HUES6 (cell line): ENCODE measurements at regions not wholly inside any gene's neighbourhood (a gene's known extent, or its start where the extent isn't known, plus 50 kb on each side); places are given as distances from the start of the nearest gene placed in this dataset.
A peak's percentile ranks its signal among the peaks of the same experiment; 100 is the strongest.
"Not testable (repeated sequence)": the region's sequence is repeated elsewhere in the genome, so short reads cannot be mapped to it uniquely, and the experiment has no call there.

ENCODE experiments used
- H3K27ac ChIP-seq: 2 replicates; pipeline ENCODE4 v1.7.0; 2013; ENCODE audit warnings: low read depth, mild to moderate bottlenecking, low read length, inconsistent platforms
- H3K27me3 ChIP-seq: 2 replicates; pipeline ENCODE4 v1.6.1; 2013; ENCODE audit warnings: low read length; ENCODE audit not compliant: control insufficient read depth, insufficient read depth
- H3K36me3 ChIP-seq: 2 replicates; pipeline ENCODE4 v1.6.1; 2013; ENCODE audit warnings: low read length; ENCODE audit not compliant: control insufficient read depth, insufficient read depth
- H3K4me1 ChIP-seq: 2 replicates; pipeline ENCODE4 v1.6.1; 2013; ENCODE audit warnings: low read length; ENCODE audit not compliant: control insufficient read depth, insufficient read depth
- H3K4me3 ChIP-seq: 2 replicates; pipeline ENCODE4 v1.5.1; 2013; ENCODE audit warnings: low read depth, low read length
- H3K9ac ChIP-seq: one replicate; pipeline ENCODE4 v1.6.1; 2013; ENCODE audit warnings: mild to moderate bottlenecking, low read length
- H3K9me3 ChIP-seq: 2 replicates; pipeline ENCODE4 v1.6.1; 2013; ENCODE audit warnings: low read depth, low read length; ENCODE audit not compliant: control insufficient read depth, insufficient read depth

DNA sequence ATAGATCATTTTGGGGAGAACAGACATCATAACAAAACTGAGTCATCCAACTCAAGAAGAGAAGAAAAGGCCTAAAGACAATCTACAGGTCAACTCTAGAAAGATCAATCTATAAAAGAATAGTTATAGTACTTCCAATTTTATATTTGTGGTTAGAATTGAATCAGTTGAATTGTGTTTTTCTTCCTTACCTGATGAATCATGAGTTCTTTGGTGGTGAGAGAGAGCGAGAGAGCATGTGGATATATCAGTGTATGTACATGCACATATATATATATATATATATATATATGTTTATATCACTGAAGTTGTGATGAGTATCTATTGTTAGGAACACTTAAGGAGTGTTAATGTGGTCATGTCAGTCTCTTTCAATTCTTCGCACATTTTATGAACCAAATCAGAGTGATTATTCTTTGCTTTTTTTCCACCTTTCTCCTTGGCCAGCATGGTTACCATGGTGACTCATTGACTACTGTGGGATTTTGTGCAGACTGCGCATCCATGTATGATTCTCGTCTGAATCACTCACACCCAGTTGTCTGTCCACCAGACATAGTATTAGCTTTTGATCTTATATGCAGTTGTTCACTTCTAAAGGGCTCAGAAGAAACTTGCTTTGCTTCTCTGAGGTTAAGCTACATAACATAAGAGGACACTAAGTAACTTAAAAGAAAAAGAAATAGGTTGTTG lies 90.4 kb upstream of the RAB40AL start:
- H3K36me3 ChIP-seq, result peaks cover 37% of the 10 kb centered on the region
- no peaks in the 10 kb centered on the region; the same call in 1 of the 2 replicates for H3K27me3 ChIP-seq
- no peak overlapping the region for H3K9ac ChIP-seq
- H3K27ac ChIP-seq, result no peak overlapping the region
- H3K9me3 ChIP-seq, result no peaks in the 10 kb centered on the region; the same call in 1 of the 2 replicates
- no peaks in the 10 kb centered on the region for H3K4me1 ChIP-seq
- no peak overlapping the region for H3K4me3 ChIP-seq

DNA sequence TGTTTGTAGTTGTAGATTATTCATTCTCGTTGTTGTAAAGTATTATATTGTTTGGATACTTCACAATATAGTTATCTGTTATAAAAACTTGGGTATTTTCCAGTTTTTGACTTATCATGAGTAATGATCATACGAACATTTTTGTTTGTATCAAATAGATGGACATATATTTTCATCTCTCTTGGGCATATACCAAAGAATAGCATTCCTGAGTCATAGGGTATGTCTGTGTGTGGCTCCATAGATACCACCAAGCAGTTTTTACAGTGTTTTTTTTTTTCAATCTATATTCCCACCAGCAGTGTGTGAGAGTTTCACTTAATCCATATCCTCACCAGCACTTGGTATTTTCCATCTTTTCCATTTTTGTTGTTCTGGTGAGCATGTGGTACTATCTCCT lies 89.7 kb upstream of the RAB40AL start:
- no peaks in the 10 kb centered on the region; the same call in 1 of the 2 replicates for H3K9me3 ChIP-seq
- peaks cover 37% of the 10 kb centered on the region for H3K36me3 ChIP-seq
- H3K27ac ChIP-seq, result no peak overlapping the region
- H3K27me3 ChIP-seq, result no peaks in the 10 kb centered on the region; the same call in 1 of the 2 replicates
- no peak overlapping the region for H3K4me3 ChIP-seq
- no peaks in the 10 kb centered on the region for H3K4me1 ChIP-seq
- no peak overlapping the region for H3K9ac ChIP-seq

DNA sequence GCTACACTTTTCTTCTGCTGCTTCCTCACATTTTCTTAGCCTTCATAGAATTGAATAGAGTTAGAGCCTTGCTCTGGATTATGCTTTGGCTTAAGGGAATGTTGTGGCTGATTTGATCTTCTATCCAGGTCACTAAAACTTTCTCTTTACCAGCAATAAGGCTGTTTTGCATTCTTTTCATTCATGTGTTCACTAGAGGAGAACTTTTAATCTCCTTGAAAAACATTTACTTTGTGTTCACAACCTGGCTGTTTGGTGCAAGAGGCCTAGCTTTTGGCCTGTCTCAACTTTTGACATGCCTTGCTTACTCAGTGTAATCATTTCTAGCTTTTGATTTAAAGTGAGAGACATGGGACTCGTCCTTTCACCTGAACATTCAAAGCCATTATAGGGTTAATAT lies 87.7 kb upstream of the RAB40AL start:
- peaks cover 28% of the 10 kb centered on the region for H3K36me3 ChIP-seq
- H3K27ac ChIP-seq, result no peak overlapping the region
- H3K27me3 ChIP-seq, result no peaks in the 10 kb centered on the region
- H3K9me3 ChIP-seq, result peaks cover 5% of the 10 kb centered on the region
- H3K4me1 ChIP-seq, result no peaks in the 10 kb centered on the region
- no peak overlapping the region for H3K9ac ChIP-seq
- no peak overlapping the region for H3K4me3 ChIP-seq

DNA sequence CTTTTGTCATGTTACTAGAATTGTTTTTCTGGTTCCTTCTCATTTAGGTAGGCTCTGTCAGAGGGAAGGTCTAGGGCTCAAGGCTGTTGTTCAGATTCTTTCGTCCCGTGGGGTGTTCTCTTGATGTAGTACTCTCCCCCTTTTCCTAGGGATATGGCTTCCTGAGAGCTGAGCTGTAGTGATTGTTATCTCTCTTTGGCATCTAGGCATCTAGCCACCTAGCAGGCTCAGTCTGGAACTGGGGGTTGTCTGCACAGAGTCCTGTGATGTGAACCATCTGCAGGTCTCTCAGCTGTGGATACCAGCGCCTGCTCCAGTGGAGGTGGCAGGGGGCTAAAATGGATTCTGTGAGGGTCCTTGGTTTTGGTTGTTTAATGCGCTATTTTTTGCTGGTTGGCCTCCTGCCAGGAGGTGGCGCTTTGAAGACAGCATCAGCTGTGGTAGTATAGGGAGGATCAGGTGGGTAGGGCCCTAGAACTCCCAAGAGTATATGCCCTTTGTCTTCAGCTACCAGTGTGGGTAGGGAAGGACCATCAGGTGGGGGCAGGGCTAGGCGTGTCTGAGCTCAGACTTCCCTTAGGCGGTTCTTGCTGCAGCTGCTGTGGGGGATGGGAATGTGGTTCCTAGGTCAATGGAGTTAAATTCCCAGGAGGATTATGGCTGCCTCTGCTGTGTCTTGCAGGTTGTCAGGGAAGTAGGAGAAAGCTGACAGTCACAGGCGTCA lies 78.1 kb upstream of the RAB40AL start:
- not testable (repeated sequence) for H3K9me3 ChIP-seq, H3K4me3 ChIP-seq, H3K9ac ChIP-seq, H3K27me3 ChIP-seq, H3K36me3 ChIP-seq, H3K4me1 ChIP-seq
- peak overlapping the region; percentile 0; the same call in 1 of the 2 replicates for H3K27ac ChIP-seq

DNA sequence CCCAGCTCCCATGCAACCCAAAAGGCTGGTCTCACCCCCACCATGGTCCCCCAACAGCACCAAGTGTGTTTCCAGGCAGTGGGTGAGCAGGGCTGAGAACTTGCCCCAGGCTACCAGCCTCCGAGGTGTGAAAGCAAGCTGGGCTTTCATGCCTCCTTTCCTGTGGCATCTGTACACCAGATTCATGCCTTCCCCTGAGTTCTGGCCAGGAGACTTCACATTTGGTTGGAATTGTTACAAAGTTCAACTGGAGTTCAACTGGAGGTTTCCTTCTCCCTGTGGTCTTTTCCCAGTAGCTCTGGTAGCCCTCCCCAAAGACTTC lies 77.6 kb upstream of the RAB40AL start:
- H3K27me3 ChIP-seq, result no peaks in the 10 kb centered on the region
- H3K9ac ChIP-seq, result no peak overlapping the region
- no peaks in the 10 kb centered on the region for H3K9me3 ChIP-seq
- H3K36me3 ChIP-seq, result no peaks in the 10 kb centered on the region
- peak overlapping the region; percentile 0; the same call in 1 of the 2 replicates for H3K27ac ChIP-seq
- H3K4me3 ChIP-seq, result no peak overlapping the region; the same call in 1 of the 2 replicates
- H3K4me1 ChIP-seq, result peaks cover 6% of the 10 kb centered on the region; the same call in 1 of the 2 replicates

DNA sequence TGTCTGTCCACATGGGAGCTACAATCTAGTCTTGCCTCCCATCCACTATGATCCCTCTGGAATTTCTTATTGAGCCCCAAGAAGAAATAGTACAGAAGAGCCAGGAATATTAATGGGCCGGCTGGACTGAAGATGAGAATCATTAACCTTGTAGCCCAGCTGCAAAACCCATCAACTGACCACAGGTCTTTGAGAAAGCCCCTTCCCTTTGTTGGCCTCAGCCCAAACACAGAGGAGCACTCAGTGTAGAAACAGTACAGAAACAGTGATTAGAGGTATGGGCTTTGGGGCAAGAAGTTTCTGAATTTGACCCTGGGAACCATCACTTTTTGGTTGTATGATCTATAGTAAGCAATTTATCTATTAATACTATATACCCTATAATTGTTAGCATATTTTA lies 76.8 kb upstream of the RAB40AL start:
- peaks cover 7% of the 10 kb centered on the region for H3K36me3 ChIP-seq
- no peak overlapping the region for H3K4me3 ChIP-seq
- H3K27me3 ChIP-seq, result no peaks in the 10 kb centered on the region
- H3K4me1 ChIP-seq, result peaks cover 6% of the 10 kb centered on the region; the same call in 1 of the 2 replicates
- H3K27ac ChIP-seq, result no peak overlapping the region
- no peak overlapping the region for H3K9ac ChIP-seq
- no peaks in the 10 kb centered on the region for H3K9me3 ChIP-seq

DNA sequence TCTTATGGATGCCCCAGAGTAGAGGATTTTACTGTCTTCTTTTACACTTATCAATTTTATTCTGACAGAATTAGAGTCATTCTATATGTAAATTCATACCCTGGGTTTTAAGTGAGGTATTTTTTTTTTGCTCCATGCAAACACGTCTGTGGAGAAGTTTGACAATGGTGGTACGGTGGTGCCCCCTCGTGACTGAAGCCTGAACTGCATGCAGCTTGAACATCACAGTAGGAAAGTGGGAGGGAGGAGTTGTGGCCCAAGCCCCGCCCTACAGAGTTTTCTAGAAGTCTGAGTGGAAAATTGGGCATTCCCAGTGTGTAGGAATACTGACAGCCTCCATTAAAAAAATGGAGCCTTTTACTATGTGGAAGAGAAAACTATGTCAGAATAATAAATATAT lies 73.3 kb upstream of the RAB40AL start:
- no peak overlapping the region for H3K27ac ChIP-seq
- no peaks in the 10 kb centered on the region for H3K27me3 ChIP-seq
- H3K9ac ChIP-seq, result no peak overlapping the region
- H3K4me3 ChIP-seq, result no peak overlapping the region
- peaks cover 19% of the 10 kb centered on the region for H3K36me3 ChIP-seq
- peaks cover 6% of the 10 kb centered on the region; the same call in 1 of the 2 replicates for H3K4me1 ChIP-seq
- H3K9me3 ChIP-seq, result no peaks in the 10 kb centered on the region

DNA sequence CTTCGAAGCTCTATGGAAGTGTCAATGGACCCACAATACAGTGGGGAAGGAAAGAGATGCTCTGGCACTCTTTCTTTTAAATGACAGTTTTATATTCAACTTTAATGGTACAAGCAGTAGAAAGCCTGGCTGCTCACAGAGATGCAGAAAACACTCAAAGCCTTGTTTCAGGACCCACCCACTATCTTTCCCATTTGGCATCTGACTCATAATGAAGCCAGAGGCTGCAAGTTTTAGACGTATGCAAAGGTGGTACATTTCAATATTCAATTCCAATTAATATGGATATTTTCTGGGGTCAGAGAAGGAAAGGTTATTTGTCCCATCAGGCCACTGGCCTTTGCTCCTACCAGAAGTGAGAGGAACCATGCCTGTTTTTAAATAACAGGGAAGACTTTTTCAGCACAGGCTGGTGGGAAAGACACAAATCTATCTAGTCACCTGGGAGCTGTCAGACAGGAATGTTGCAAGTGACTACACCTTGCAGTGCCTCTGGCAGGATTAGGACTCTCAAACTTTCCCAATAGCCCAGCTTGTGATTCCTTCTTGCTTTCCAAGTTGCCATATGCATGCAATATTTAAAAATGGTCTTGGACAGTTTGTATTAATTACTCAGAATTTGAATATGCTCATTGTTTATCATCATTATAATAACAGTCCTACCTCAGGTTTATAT lies 70.0 kb upstream of the RAB40AL start:
- Histone ChIP-seq H3K9ac (no peak overlapping the region), H3K9me3 (no peaks in the 10 kb centered on the region), H3K27me3 (no peaks in the 10 kb centered on the region), H3K4me3 (no peak overlapping the region), H3K4me1 (no peaks in the 10 kb centered on the region), H3K27ac (no peak overlapping the region), H3K36me3 (peaks cover 19% of the 10 kb centered on the region)

DNA sequence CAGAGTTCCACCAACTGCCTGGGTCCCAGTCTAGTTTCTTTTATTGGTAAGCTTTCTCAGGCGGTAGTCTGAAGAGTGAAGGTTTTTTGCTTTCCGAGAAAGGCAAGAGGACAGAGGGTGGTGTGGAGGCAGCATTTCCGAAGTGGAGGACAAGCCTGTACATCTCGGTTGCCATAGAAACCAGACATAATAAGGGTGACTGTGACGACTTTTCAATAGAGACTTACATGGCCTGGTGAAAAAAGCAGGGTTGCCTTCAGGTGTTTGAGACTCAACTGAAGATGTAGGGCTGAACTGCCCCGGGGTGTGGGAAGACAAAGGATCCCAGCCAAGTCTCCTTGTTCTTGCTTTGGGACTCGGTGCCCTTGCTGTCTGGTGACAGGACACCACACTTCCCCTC lies 53.6 kb upstream of the RAB40AL start:
- Histone ChIP-seq H3K9ac (no peak overlapping the region), H3K4me3 (no peak overlapping the region), H3K27me3 (no peaks in the 10 kb centered on the region; the same call in 1 of the 2 replicates), H3K9me3 (no peaks in the 10 kb centered on the region), H3K36me3 (peaks cover 12% of the 10 kb centered on the region; the same call in 1 of the 2 replicates), H3K4me1 (no peaks in the 10 kb centered on the region), H3K27ac (no peak overlapping the region)
